Hematopoietic multipotent progenitor cell treated with erythropoietin and hydrocortisone succinate and interleukin-3 and kit ligand, for 6 days (in vitro differentiated cells): ENCODE measurements at regions not wholly inside any gene's neighbourhood (a gene's known extent, or its start where the extent isn't known, plus 50 kb on each side); places are given as distances from the start of the nearest gene placed in this dataset.
A peak's percentile ranks its signal among the peaks of the same experiment; 100 is the strongest.

ENCODE experiments used
- DNase-seq: peaks from one replicate; pipeline ENCODE4 v3.0.0-alpha.2; 2015

DNA sequence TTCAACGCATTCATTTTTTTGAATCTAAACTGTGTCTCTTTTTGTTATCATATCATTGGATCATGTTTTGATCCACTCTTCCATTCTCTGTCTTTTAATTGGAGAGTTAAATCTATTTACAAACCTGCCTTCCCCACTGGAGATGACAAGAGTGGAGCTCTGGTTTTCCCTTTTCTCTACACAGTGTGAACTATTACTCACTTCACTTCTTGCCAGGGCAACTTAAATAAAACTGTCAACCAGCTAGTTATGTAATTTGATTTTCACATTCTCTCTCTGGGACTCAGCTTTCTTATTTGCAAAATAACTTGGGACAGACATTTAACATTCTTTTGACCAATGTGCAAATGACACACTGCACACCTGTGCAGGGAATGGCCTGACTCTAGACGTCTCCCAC, 230.8 kb upstream of the CST7 start:
- DNase-seq = no peak

DNA sequence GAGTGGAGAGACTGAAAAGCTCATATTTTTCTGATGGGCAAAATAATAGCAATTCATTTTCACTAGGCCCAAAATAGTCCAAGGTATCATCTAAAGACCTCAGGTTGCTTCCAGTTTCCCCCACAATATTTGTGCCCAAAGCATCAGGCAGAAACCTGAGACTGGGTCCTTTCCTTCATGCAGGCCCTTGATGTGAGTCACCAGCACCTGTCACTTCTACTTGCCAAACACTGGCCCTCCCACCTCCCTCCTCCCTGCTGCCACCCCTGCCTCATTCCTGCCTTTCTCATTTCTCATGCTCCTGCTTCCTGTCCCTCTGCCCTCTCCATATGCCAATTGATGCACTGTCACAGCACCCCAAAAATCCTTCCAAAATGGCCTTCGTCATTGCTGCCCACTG, 230.4 kb upstream of the CST7 start:
- no peak for DNase-seq

DNA sequence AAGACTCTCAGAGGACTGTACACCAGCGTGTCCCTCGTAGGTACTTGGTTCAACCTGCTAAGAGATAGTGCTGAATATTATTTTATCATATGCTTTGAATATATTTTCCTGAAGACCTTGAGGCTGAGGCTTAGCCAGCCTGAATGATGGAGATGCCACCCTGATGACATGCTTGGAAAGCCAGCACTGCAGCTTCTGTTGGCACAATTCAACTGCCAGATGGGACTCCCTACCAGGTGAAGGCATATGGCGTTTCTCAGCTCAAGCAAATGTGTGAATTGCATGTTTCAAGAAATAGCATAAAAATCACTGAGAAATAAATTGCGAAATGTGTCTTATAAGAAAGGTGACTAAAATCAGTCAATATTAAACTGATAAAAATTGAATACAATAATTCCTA, 228.1 kb upstream of the CST7 start:
- no peak for DNase-seq

DNA sequence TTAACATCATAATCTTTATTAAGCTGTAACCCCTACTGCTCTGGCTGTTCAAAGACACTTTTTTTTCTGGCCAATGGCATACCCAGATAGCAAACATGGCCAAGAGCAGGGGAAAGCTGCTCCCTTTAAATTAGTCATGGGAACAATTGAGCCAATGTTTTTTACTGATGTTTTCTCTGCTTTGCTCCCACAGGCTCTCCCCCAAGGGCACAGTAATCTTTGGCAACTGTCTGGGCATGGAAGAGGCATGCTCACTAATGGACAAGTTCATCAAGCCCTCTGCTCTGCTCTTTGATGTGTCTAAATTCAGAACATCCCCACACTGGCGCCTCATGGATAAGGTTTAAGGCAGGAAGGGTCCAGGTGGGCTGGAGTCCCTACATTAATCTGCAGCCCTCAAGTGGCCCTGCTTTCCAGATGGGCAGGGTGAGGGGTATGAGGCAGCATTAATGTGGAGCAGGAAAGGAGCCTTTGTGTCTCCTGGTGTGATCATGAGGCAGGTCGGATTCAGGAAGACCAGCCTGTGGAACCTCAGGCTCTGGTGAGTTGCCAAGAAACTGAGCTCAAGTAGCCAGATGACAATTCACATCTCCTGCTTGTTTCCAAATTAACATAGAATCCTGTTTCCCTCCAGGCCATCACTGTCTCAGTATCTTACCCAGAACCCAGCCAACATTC, 227.0 kb upstream of the CST7 start:
- DNase-seq = no peak

DNA sequence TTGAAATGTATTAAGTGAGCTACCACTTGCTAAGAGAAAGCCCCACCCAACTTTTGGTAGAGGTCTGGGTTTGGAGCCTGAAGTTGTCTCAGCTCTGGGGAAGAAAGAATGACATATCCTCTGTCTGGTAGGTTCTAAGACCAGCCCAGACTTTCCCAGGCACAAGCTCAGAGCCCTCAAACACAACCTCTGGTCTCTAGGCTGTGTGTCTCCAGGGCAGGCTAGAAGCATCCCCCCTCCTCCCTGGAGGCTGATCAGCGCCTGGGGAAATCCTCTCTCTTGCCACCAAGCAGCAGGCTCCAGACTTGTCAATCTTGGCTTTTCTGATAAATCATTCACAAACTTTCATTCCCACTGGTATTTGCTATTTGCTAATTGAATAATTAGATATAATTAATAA, 226.5 kb upstream of the CST7 start:
- no peak for DNase-seq

DNA sequence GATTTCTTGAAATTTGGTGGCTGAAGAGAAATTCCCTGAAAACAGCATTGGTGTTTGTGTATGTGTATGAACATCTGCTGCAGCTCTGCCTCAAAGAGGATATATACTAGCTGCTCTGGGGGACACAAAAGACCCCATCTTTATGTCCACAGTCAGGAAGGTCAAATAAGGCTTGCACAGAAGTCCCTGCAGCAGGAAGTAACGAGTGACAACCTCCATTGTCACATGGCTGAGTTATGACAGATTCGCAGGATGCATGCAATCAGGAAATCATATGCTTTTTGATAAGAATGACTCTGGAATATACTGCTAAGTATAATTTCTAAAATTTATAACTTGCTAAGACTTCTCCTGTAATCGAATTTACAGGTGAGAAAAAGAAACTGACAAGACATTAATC, 225.9 kb upstream of the CST7 start:
- DNase-seq = peak; percentile 3

DNA sequence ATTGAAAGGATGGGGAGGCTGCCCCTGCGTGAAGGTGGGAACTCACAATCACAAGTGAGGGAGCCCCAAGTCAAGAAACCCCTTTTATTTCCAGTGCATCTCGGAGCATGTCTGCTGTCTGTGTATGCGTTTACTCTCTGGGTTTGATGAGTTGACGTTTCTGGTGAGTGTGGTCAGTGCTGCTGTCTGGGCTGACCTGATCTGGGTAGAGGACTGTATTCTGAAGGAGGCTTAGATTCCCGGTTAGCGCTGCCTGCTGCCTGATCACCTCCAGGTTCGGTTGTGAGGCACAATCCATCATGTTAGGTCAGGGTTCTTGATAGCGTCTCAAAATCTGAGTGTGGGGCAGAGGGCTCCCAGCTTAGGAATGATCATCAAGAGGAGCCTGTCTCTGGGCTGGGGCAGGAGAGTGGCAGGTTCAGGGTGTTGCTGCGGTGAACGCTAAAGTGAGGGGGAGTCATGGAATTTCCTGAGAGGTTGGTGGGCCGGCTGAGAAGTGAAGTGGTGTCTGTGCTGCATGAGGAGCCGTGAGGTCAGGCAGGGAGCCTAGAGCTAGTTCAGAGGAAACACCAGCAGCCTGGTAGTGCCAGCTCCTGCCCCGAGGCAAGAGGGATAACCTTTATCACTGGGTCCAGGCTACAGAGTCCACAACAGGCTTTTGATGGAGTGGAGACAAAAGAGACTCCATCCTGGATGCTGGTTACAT, 225.3 kb upstream of the CST7 start:
- DNase-seq = no peak

DNA sequence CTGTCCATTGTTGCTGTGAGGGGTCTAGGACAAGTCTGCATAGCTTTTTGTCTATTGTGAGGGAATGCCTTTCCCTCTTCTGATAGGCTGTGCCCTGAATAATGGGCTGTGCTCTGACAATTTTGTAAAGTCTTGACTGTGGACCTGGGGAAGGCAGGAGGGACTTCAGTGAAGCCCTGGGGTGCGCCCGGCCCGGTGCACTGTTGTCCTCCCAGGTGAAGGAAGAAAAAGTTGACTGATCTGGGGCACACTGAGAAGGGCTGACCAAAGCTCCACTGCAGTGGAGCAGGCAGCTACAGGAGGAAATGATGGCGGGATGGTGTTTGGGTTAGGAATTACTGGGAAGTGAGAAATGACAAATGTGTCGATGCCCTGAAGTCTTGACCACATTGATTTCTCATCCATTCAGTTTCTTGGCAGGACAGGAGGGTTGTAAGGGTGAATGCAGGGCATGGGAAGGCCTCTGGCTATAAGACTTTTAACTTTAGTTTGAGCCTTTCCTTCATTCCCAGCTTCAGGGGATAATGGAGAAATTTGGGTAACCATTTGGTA, 224.0 kb upstream of the CST7 start:
- DNase-seq = no peak

DNA sequence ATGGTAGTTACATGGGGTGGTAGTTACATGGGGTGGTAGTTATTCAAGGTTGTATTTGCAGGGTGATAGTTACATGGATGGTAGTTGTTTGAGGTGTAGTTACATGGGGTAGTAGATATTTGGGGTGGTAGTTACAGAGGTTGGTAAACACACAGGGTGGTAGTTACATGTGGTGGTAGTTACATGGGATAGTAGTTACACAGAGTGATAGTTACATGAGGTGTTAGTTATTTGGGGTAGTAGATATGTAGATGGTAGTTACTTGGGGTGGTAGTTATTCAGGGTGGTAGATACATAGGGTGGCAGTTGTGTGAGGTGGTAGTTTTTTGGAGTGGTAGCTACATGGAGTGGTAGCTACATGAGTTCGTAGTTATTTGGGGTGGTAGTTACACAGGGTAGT, 221.3 kb upstream of the CST7 start:
- DNase-seq = no peak

DNA sequence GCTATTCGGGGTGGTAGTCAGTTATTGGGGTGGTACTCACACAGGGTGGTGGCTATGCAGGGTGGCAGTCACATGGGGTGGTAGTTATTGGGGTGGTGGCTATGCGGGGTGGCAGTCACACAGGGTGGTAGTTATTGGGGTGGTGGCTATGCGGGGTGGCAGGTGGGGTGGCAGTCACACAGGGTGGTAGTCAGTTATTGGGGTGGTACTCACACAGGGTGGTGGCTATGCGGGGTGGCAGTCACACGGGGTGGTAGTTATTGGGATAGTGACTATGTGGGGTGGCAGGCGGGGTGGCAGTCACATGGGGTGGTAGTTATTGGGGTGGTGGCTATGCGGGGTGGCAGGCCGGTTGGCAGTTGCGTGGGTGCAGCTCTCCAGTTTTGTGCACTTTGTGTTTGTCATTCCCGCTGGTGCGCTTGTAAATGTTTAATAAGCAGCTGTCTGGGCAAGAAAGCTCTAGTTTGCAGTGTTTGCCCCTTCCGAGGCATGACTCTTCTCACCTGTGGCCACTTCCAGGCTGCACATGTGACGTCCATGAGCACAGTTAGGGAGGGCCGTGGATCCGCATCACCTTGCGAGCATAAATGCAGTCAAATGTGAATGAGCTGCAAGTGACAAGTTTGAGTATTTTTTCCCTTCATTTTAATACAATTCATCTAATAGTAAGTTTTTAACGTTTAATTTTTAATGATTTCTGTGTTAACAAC, 219.0 kb upstream of the CST7 start:
- DNase-seq = no peak

DNA sequence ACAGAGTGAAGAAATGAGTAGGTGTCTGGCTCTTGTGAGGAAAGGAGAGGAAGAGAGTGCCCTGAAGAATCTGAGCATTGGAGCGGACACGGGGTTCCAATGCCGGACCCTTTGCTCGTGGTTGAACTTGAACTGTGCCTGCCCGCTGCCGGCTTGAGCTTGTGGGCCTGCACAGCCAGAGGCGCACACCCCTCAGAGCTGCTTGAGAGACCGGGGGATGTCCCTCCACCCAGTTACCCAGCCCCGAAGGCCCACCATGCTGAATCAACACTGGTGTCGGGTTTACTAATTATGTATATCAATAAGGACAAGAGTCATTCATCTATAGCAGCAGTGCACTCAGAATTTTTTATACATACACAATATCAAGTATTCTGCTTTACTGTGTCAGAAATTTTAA, 218.3 kb upstream of the CST7 start:
- DNase-seq = no peak

DNA sequence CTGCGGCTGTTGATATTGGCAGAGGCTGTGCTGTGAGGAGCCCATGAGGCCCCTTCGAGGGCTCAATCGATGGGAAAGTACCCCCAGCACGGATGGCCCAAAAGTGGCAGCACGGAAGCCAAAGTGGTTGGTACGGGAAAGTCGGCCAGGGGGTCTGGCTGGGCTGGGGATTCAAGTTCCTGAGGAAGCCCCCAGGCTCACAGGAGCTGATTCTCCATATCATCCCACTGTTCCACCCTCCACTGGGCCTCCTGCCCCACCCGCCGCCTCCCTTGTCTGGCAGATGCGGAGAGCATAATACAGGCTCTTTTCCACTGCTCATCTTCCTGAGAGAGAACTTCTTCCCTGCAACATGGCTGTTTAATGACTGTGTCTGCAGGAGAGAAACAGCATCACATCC, 217.8 kb upstream of the CST7 start:
- DNase-seq = no peak

DNA sequence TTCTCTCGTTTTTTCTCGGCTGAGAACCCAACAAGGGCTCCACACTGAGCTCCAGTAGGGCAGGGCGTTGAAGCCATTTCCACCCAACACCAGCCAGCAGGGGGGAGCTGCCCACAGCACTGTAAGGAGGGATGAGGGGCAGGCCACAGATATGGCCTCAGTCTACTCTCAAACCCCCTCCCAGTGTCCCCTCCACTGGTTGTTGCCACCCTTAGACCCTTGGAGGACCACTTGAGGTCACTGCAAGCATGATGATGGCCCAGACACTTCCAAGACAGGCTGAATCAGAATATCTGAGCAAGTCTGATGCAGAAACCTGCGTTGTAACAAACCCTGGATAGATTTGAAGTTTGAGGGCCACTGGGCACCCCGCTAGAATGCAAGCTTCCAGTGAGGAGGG, 217.0 kb upstream of the CST7 start:
- no peak for DNase-seq

DNA sequence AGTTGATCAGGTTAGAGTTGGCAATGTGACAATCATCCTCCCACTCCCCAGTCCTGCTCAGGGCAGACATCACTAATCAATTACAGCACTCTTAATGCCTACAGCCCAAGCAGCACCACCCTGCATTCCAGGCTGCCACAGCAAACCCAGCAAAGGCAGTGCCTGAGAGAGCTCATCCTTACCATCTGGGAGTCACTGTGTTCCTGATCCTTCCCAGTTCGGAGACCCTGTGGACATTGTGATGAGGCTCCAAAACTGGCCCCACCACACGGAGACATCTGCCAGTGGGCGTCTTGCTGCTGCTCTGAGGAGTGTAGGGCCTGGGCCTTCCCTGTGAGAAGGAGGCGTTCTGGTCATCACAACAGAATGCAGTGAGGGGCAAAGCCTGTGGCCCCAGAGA, 216.5 kb upstream of the CST7 start:
- DNase-seq = no peak

DNA sequence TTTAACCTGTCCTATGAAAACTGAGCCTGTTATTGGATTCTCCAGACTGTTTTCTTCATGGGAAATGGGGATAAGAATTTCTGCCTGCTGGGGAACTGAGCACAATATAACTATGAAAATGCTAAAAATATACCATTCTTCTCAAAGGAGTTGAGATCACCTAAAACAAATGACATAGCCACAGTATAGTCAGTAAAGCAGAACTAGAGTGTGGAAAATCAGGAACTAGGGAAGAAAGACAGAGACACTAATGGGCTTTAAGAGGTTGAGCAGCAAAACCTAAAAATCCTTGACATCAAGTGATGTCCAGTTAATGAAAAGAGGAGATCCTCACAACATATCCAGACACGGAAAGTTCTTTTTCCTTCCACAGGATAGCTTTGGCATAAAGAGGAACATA, 215.7 kb upstream of the CST7 start:
- no peak for DNase-seq

DNA sequence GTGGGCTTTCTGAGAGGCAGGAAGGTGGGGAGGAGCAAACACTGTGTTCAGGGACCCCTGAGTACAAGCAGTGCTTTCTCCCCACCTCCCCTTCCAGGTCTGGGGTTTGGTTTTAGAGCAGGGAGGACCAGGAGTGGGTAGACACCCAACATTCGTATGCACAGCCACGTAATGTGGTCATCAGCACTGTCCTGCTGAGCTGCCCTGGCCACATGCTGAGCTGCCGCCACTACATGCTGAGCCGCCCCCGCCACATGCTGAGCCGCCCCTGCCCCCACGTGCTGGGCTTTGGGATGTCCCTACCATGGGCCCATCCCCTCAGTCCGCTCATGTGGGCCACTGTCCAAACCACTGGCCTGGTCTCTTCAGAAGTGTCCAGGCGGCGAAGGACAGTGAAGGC, 214.9 kb upstream of the CST7 start:
- no peak for DNase-seq

DNA sequence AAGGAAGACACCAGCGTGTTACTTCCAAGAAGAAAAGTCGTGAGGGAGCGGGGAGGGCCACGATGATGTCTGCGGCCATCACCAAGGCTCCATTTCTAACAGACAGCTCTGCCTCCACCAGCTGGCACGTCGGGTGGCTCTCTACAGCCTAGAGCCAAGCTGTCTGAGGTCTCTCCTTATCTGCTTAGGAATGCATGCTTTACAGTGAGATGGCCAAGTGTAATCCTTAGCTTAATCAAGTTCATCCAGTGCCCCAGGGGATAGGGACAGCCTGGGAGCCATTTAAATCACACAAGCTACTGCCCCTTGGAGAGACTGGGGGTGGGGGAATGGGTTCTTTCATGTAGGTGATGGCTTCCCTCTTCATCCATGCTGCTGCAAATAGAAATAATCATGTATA, 213.8 kb upstream of the CST7 start:
- no peak for DNase-seq

DNA sequence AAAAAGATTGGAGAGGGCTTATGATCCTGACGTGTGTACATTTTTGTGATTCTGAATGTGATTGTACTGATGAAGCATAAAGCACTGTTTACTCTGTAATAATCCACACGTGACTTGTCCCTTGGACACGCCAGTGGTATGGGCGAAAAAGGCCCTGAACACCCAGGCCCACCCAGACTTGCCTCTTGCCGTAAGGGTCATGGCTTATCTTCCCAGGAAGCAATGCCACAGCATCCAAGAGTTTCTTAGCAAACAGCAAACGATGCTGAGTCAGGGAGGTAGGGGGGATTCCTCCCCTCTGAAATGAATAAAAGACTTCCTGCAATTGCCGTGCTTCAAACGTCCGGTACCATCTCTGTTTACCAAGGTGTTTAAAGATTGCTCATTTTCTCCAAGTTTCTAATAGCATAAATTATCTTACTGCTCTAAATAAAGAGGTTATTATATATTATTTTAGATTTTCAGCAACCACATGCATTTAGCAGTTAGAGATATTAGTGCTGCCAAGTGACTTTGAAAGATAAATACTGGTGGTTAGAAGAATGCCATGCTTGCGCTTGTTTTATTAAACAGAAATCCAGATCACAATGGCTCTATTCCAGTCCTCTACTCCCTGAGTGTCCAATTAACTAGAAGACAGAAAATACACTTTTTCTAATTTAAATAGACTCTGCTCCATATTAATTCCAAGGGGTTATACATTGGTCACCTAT, 212.8 kb upstream of the CST7 start:
- no peak for DNase-seq

DNA sequence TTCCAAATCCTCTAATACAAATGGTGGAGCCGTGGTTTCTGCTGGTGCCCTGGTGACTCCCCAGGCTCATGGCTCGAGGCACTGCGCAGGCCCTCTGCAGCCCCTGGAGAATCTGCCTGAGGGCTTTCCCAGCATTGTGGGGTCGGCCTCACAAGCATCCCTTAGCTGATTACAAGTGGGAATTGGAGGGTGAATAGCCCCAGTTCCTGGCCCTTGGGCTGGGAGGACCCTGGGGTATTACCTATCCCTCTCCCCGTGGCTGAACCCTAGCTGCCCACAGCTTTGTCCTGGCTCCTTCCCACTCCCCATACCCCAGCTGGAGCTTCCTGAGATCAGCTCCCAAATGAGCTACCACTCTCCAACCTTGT, 212.2 kb upstream of the CST7 start:
- DNase-seq = no peak

DNA sequence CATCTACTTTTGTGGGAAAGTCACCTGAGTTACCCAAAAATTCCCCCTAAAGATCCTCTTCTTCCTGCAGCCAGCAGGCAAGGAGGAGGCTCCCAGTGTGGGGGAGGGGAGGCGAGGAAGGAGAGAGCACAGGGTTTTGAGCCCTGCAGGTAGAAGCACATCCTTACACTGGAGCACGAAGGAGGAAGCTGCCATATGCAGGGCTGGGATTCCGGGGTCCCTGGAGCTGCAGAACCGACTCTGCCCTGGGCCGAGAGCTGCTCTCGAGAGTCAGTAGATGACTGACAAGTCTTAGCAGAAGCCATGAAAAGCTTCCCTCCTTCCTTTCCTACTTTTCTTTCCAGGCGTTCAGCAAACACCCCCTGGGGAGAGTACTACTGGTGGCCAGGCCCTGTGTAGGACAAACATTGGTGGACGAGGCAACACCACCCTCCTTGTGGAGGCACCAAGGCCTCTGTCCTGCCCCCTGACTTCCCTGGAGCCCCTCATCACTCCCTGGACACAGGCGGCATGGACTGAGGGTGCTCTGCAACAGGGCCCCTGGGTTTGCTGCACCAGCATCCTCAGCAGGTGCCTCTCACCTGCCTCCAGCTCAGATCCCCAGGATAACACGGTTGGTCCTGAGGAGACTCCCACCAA, 211.7 kb upstream of the CST7 start:
- no peak for DNase-seq

DNA sequence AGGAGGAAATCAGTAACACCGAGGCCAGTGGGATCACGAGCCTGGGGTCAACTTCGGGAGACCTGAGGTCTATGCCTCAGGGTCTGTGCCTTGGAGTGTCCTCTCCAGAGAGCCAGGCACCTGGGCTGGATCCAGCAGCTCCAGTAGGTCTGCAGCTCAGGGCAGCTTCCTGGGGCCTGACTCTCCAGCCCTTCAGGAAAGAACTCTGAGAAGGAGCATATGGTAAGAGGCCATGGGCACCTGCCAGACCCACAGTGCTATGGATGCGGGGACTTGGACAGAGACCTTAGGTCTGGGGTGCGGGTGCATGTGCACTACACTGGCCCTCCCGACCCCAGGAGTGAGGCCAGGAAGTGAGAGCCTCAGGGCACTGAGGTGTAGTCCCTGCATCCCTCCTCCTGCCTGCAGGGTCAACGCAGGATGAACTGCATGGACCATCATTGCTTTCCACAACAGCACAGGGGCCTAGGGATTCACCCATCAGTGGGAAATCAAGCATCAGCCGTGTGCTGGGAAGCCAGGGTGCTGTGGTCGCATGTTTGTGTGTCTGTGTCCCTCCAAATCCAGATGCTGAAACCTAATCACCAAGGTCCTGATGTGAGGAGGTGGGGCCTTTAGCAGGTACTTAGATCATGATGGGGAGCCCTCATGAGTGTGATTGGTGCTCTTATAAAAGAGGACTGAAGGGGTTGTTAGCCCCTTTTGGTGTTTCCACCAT, 210.9 kb upstream of the CST7 start:
- DNase-seq = no peak

DNA sequence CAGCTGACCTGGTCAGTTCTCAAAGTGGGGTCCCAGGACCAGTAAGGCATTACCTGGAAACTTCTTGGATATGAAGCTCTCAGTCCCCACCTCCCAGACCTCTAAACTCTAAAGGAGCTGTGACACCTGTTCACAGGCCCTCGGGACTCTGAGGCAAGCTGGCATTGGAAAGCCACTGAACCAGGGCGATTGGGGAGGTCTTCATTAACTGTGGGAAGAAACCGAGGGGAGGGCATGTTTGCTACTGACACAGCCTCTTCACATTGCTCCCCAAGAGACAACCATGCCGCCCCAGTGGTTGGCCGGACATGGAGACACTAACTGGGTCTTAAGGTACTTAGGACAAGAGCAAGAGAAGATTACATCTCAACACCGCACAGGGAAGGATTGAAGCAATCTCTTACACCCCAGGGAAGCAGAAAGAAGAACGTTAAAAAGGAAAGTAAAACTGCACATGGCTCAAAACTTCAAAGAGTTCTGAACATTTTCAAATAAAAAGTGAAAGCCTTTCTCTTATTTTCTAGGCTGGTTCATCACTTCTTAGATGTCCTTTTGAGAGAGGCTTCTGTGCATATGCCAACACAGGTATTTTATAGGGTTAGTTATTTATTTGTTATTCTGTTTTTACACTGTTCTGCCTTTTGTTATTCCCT, 210.0 kb upstream of the CST7 start:
- no peak for DNase-seq
